Mucosa of descending colon (tissue), 3 donors: ENCODE measurements at regions not wholly inside any gene's neighbourhood (a gene's known extent, or its start where the extent isn't known, plus 50 kb on each side); places are given as distances from the start of the nearest gene placed in this dataset.

Source experiments
- ATAC-seq: fragments of 200-7000 bp; cut with Tn5 transposase; one replicate; pipeline ENCODE4 v1.9.1; 2020; ENCODE audit warnings: mild to moderate bottlenecking, moderate library complexity
- DNase-seq, 3 donors: peaks; one replicate each; pipeline ENCODE4 v3.0.0-alpha.2; 2020
- H3K36me3 ChIP-seq: fragments of 200-600 bp; one replicate; pipeline ENCODE4 v1.8.0; 2021; ENCODE audit warnings: low read depth, mild to moderate bottlenecking
- H3K4me1 ChIP-seq: fragments of 200-600 bp; one replicate; pipeline ENCODE4 v1.8.0; 2021; ENCODE audit warnings: low read depth, mild to moderate bottlenecking
- H3K4me3 ChIP-seq: fragments of 200-600 bp; one replicate; pipeline ENCODE4 v1.8.0; 2021; ENCODE audit warnings: mild to moderate bottlenecking
- H3K9me3 ChIP-seq: fragments of 200-600 bp; one replicate; pipeline ENCODE4 v1.8.0; 2021; ENCODE audit warnings: mild to moderate bottlenecking
- CTCF ChIP-seq: fragments of 200-600 bp; IDR thresholded peaks from one replicate; pipeline ENCODE4 v1.8.0; 2022; ENCODE audit warnings: antibody characterized with exemption, mild to moderate bottlenecking
- intact Hi-C, 2 donors: fragments of 100-400 bp; cut with DNase I in 1 of 2; cut with micrococcal nuclease in 1 of 2; formaldehyde crosslinking; loops; one replicate each; pipeline versions ENCODE4 v1.11.0 to v1.11.1; 2022; cut with DNase I, micrococcal nuclease
- donor health status: DM: no; HTN: no; CAD: no; lungs with moderate emphysema.
- donor health status: DM: no; HTN: no; CAD: no.
- donor health status: DM: no; HTN: yes; CAD: no.

- Histone ChIP-seq H3K36me3 (no peaks in the 10 kb centered on the region), H3K4me1 (no peaks in the 10 kb centered on the region), H3K9me3 (no peaks in the 10 kb centered on the region), H3K4me3 (no peak overlapping the region)
- TF ChIP-seq CTCF: no peak
- ATAC-seq: no peak
- intact Hi-C loops: no loop called here
- DNase-seq: no peak
Observed at GRCh38 chr16:48820379-48820778, 210.4 kb upstream of the N4BP1 start.

GRCh38 chr16:48818257-48818656 lies 208.3 kb upstream of the N4BP1 start:
- H3K36me3 ChIP-seq: no peaks in the 10 kb centered on the region

GRCh38 chr16:48817032-48817431 lies 207.1 kb upstream of the N4BP1 start:
- Histone ChIP-seq H3K4me3 (no peak overlapping the region), H3K4me1 (no peaks in the 10 kb centered on the region), H3K36me3 (no peaks in the 10 kb centered on the region), H3K9me3 (no peaks in the 10 kb centered on the region)
- intact Hi-C loops: no loop called here
- ATAC-seq (no peak), DNase-seq (no peak)
- no peak for TF ChIP-seq CTCF

More at GRCh38 chr16:48818257-48818656, 208.3 kb upstream of the N4BP1 start:
- no peak overlapping the region for H3K4me3 ChIP-seq
- intact Hi-C loops: no loop called here
- TF ChIP-seq CTCF: no peak
- ATAC-seq: no peak
- no peaks in the 10 kb centered on the region for H3K9me3 ChIP-seq
- DNase-seq: no peak
- no peaks in the 10 kb centered on the region for H3K4me1 ChIP-seq

- no peak for ATAC-seq
- H3K4me1 ChIP-seq: no peaks in the 10 kb centered on the region
- no peaks in the 10 kb centered on the region for H3K9me3 ChIP-seq
- no peaks in the 10 kb centered on the region for H3K36me3 ChIP-seq
- intact Hi-C loops: no loop called here
- no peak for DNase-seq
- no peak overlapping the region for H3K4me3 ChIP-seq
- no peak for TF ChIP-seq CTCF
Observed at GRCh38 chr16:48816393-48816792, 206.4 kb upstream of the N4BP1 start.

- DNase-seq (no peak), ATAC-seq (no peak)
- TF ChIP-seq CTCF: no peak
- no peaks in the 10 kb centered on the region for H3K4me1 ChIP-seq
- intact Hi-C loops: no loop called here
- no peak overlapping the region for H3K4me3 ChIP-seq
- no peaks in the 10 kb centered on the region for H3K36me3 ChIP-seq
- no peaks in the 10 kb centered on the region for H3K9me3 ChIP-seq
Observed at GRCh38 chr16:48814994-48815393, 205.0 kb upstream of the N4BP1 start.

GRCh38 chr16:48813485-48813884 lies 203.5 kb upstream of the N4BP1 start:
- H3K9me3 ChIP-seq: no peaks in the 10 kb centered on the region
- no peaks in the 10 kb centered on the region for H3K4me1 ChIP-seq
- no peak for ATAC-seq
- no peaks in the 10 kb centered on the region for H3K36me3 ChIP-seq
- no peak for DNase-seq
- TF ChIP-seq CTCF: no peak
- intact Hi-C loops: no loop called here
- H3K4me3 ChIP-seq: no peak overlapping the region
